Panc1 (cell line): ENCODE measurements at regions not wholly inside any gene's neighbourhood (a gene's known extent, or its start where the extent isn't known, plus 50 kb on each side); places are given as distances from the start of the nearest gene placed in this dataset.

Experiments used
- ATAC-seq: fragments of 200-7000 bp; cut with Tn5 transposase; 2 replicates; pipeline ENCODE4 v1.9.1; 2020; ENCODE audit warnings: mild to moderate bottlenecking, moderate library complexity
- BruUV-seq: library from RNA; stranded (reverse); fragments of 400-500 nt; replicated peaks from 2 replicates; lab custom pipeline; 2021; lab: Mats Ljungman, UMichigan
- CTCF ChIA-PET: fragments of 300-600 bp; sonication (Branson Sonifier 250); formaldehyde crosslinking; loops from one replicate; lab custom pipeline; 2022; ENCODE audit warnings: antibody characterized with exemption; lab: Charles Lee
- POLR2A ChIA-PET: fragments of 300-600 bp; sonication (Branson Sonifier 250); formaldehyde crosslinking; loops from one replicate; lab custom pipeline; 2022; ENCODE audit warnings: antibody characterized with exemption; lab: Charles Lee
- DNase-seq: peaks from one replicate; pipeline ENCODE4 v3.0.0-alpha.2; 2010; ENCODE audit warnings: low read depth, low spot score
- H3K27ac ChIP-seq: 2 replicates; pipeline ENCODE4 v1.5.1; 2011; ENCODE audit warnings: mild to moderate bottlenecking, low read length, inconsistent platforms
- H3K27me3 ChIP-seq: fragments of 200-500 bp; sonication (Bioruptor generic); 2 replicates; pipeline ENCODE4 v1.6.0; 2014; ENCODE audit warnings: low read length, inconsistent platforms; ENCODE audit not compliant: control insufficient read depth, insufficient read depth
- H3K36me3 ChIP-seq: fragments of 200-500 bp; sonication (Bioruptor generic); 2 replicates; pipeline ENCODE4 v1.5.1; 2014; ENCODE audit warnings: inconsistent platforms, mild to moderate bottlenecking, low read length, moderate library complexity; ENCODE audit not compliant: control insufficient read depth, insufficient read depth
- H3K4me1 ChIP-seq: 2 replicates; pipeline ENCODE4 v1.5.1; 2011; ENCODE audit warnings: inconsistent platforms, mild to moderate bottlenecking, low read length, moderate library complexity; ENCODE audit not compliant: control insufficient read depth, insufficient read depth
- H3K4me3 ChIP-seq, 2 experiments: 2 replicates each; pipeline ENCODE4 v1.5.1; 2011 to 2012; ENCODE audit warnings: low read depth in 2 of 2, low read length in 2 of 2, mild to moderate bottlenecking in 2 of 2, inconsistent platforms in 1 of 2, moderate library complexity in 1 of 2
- H3K9me3 ChIP-seq: fragments of 200-500 bp; sonication (Bioruptor generic); 2 replicates; pipeline ENCODE4 v1.5.1; 2014; ENCODE audit warnings: low read depth, mild to moderate bottlenecking, inconsistent platforms, low read length, moderate library complexity; ENCODE audit not compliant: control insufficient read depth, insufficient read depth
- POLR2AphosphoS5 ChIP-seq: IDR thresholded peaks from 2 replicates; pipeline ENCODE4 v1.6.1; 2012; ENCODE audit warnings: mild to moderate bottlenecking, low read depth, low read length, moderate library complexity
- SIN3A ChIP-seq: IDR thresholded peaks from 2 replicates; pipeline ENCODE4 v1.6.1; 2012; ENCODE audit warnings: low read depth, mild to moderate bottlenecking, low read length, moderate library complexity, borderline replicate concordance; ENCODE audit not compliant: insufficient read depth
- TCF7L2 ChIP-seq: IDR thresholded peaks from 2 replicates; pipeline ENCODE4 v1.6.1; 2011; ENCODE audit warnings: mild to moderate bottlenecking, low read depth, low read length, inconsistent platforms
- in situ Hi-C: cut with HindIII; loops from 2 replicates; pipeline ENCODE4 v1.10.0; 2016; ENCODE audit warnings: low sequenced_read_pairs, low pct_unique_long_range_greater_than_20kb
- intact Hi-C: fragments of 100-400 bp; cut with micrococcal nuclease; formaldehyde crosslinking; loops from one replicate; pipeline ENCODE4 v1.10.0; 2022; ENCODE audit not compliant: unreplicated experiment
- TF ChIP-seq, protein P1 (sequence below): fragments of 450-650 bp; IDR thresholded peaks from 2 replicates; pipeline ENCODE4 v1.5.1; 2017; ENCODE audit warnings: mild to moderate bottlenecking
- TF ChIP-seq, protein P2 (sequence below), 2 experiments: IDR thresholded peaks; 2 replicates each; pipeline ENCODE4 v1.6.1; 2011 to 2012; ENCODE audit warnings: low read depth in 2 of 2, control low read depth in 1 of 2, low read length in 1 of 2, mild to moderate bottlenecking in 1 of 2, moderate library complexity in 1 of 2; ENCODE audit not compliant: insufficient read depth in 1 of 2

DNA sequence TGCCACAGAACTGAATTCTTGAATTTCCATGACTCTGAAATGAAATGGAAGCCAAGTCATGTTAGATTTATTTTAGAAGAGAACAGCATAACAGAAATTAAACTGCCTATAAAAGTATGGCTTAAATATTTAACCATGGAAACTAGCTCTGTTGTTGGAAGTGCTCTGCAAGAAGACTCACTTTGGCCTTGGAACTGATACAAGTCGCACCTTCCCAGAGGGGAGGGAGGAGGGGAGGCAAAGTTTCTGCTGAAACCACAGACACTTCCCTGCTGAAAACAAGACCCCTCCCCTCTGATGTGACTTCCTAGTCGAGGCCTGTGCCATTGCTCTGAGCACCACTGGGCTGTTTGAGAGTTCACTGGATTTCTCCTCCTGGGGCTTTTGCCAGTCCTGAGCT, 72.1 kb downstream of the OR13A1 start:
- H3K36me3 ChIP-seq = no peaks in the 10 kb centered on the region
- intact Hi-C loops = no loop called here
- no peak for TF ChIP-seq POLR2AphosphoS5
- TF ChIP-seq SIN3A = no peak
- TF ChIP-seq TCF7L2 = no peak
- TF ChIP-seq, protein P1, sequence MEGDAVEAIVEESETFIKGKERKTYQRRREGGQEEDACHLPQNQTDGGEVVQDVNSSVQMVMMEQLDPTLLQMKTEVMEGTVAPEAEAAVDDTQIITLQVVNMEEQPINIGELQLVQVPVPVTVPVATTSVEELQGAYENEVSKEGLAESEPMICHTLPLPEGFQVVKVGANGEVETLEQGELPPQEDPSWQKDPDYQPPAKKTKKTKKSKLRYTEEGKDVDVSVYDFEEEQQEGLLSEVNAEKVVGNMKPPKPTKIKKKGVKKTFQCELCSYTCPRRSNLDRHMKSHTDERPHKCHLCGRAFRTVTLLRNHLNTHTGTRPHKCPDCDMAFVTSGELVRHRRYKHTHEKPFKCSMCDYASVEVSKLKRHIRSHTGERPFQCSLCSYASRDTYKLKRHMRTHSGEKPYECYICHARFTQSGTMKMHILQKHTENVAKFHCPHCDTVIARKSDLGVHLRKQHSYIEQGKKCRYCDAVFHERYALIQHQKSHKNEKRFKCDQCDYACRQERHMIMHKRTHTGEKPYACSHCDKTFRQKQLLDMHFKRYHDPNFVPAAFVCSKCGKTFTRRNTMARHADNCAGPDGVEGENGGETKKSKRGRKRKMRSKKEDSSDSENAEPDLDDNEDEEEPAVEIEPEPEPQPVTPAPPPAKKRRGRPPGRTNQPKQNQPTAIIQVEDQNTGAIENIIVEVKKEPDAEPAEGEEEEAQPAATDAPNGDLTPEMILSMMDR = no peak
- TF ChIP-seq, protein P2, sequence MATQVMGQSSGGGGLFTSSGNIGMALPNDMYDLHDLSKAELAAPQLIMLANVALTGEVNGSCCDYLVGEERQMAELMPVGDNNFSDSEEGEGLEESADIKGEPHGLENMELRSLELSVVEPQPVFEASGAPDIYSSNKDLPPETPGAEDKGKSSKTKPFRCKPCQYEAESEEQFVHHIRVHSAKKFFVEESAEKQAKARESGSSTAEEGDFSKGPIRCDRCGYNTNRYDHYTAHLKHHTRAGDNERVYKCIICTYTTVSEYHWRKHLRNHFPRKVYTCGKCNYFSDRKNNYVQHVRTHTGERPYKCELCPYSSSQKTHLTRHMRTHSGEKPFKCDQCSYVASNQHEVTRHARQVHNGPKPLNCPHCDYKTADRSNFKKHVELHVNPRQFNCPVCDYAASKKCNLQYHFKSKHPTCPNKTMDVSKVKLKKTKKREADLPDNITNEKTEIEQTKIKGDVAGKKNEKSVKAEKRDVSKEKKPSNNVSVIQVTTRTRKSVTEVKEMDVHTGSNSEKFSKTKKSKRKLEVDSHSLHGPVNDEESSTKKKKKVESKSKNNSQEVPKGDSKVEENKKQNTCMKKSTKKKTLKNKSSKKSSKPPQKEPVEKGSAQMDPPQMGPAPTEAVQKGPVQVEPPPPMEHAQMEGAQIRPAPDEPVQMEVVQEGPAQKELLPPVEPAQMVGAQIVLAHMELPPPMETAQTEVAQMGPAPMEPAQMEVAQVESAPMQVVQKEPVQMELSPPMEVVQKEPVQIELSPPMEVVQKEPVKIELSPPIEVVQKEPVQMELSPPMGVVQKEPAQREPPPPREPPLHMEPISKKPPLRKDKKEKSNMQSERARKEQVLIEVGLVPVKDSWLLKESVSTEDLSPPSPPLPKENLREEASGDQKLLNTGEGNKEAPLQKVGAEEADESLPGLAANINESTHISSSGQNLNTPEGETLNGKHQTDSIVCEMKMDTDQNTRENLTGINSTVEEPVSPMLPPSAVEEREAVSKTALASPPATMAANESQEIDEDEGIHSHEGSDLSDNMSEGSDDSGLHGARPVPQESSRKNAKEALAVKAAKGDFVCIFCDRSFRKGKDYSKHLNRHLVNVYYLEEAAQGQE (IDR thresholded peaks at IDR 0.05; ENCODE audit: insufficient read depth in 1 of 2, low read depth in 2 of 2, low read length in 1 of 2) = no peak
- no peaks in the 10 kb centered on the region for H3K9me3 ChIP-seq
- H3K4me1 ChIP-seq = no peaks in the 10 kb centered on the region
- no peak for DNase-seq
- no peak for ATAC-seq
- BruUV-seq = no TSS peak
- H3K27me3 ChIP-seq = peaks cover 10% of the 10 kb centered on the region; the same call in 1 of the 2 replicates
- CTCF ChIA-PET = no interaction called here
- POLR2A ChIA-PET = no interaction called here
- in situ Hi-C loops = no loop called here
- no peak overlapping the region for H3K27ac ChIP-seq
- no peak overlapping the region for H3K4me3 ChIP-seq

DNA sequence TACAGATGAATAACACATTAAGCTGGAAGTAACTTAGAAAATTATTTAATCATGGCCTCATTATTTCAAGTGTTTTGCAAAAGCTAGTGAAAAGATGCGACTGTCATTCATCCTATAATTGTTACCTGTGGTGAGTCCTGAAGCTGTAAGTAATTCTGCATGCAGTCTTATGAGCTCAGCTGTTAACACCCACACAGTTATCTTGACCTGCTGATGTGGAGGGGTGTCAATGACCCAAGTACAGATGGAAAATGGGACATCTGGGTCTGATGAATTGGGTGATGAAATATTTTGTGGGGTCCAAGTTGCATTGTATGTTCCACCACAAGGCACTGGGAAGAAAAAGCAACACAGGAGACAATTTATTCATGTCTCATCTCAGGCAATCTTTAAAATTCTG, 68.9 kb downstream of the OR13A1 start:
- ChIA-PET POLR2A (no interaction called here), CTCF (no interaction called here)
- ATAC-seq (no peak), DNase-seq (no peak)
- TF ChIP-seq, protein P2 (IDR thresholded peaks at IDR 0.05; ENCODE audit: insufficient read depth in 1 of 2, low read depth in 2 of 2, low read length in 1 of 2) = no peak
- no peak for TF ChIP-seq POLR2AphosphoS5
- TF ChIP-seq, protein P1 = no peak
- no peak for TF ChIP-seq TCF7L2
- no peak for TF ChIP-seq SIN3A
- Histone ChIP-seq H3K36me3 (no peaks in the 10 kb centered on the region), H3K4me1 (no peaks in the 10 kb centered on the region), H3K27me3 (peaks cover 10% of the 10 kb centered on the region; the same call in 1 of the 2 replicates), H3K9me3 (no peaks in the 10 kb centered on the region), H3K4me3 (no peak overlapping the region), H3K27ac (no peak overlapping the region)
- no TSS peak for BruUV-seq
- intact Hi-C loops = no loop called here
- in situ Hi-C loops = no loop called here
